ENCODE measurements at regions not wholly inside any gene's neighbourhood (a gene's known extent, or its start where the extent isn't known, plus 50 kb on each side); places are given as distances from the start of the nearest gene placed in this dataset.
"Not testable (repeated sequence)": the region's sequence is repeated elsewhere in the genome, so short reads cannot be mapped to it uniquely, and the experiment has no call there.

- not testable (repeated sequence) for DNase-seq
Observed at GRCh38 chr1:222470252-222470805, 77.6 kb downstream of the HHIPL2 start.

GRCh38 chr1:222466150-222466865 is 81.6 kb downstream of the HHIPL2 start:
- peak; percentile 10 for DNase-seq

GRCh38 chr1:222465211-222466041 is 82.5 kb downstream of the HHIPL2 start:
- peak; percentile 94 for DNase-seq

- peak; percentile 80 for DNase-seq
Observed at GRCh38 chr1:222464841-222465210, 83.1 kb downstream of the HHIPL2 start.

GRCh38 chr1:222463059-222463730 is 84.7 kb downstream of the HHIPL2 start:
- DNase-seq, result no peak

GRCh38 chr1:222462601-222463000 is 85.3 kb downstream of the HHIPL2 start:
- no peak for DNase-seq

- DNase-seq, result no peak
Observed at GRCh38 chr1:222461941-222462340, 86.0 kb downstream of the HHIPL2 start.

GRCh38 chr1:222459652-222460051 is 88.3 kb downstream of the HHIPL2 start:
- no peak for DNase-seq

GRCh38 chr1:222457513-222457912 is 90.4 kb downstream of the HHIPL2 start:
- DNase-seq, result no peak

- no peak for DNase-seq
Observed at GRCh38 chr1:222457084-222457483, 90.8 kb downstream of the HHIPL2 start.

- DNase-seq, result peak; percentile 95
Observed at GRCh38 chr1:222455188-222455879, 92.6 kb downstream of the HHIPL2 start.

GRCh38 chr1:222454782-222455181 is 93.1 kb downstream of the HHIPL2 start:
- DNase-seq, result no peak

- peak; percentile 22 for DNase-seq
Observed at GRCh38 chr1:222454186-222454585, 93.7 kb downstream of the HHIPL2 start.

GRCh38 chr1:222452031-222452430 is 95.9 kb downstream of the HHIPL2 start:
- DNase-seq, result no peak

- no peak for DNase-seq
Observed at GRCh38 chr1:222443566-222443965, 104.3 kb downstream of the HHIPL2 start.

- peak; percentile 7 for DNase-seq
Observed at GRCh38 chr1:222441066-222441465, 106.8 kb downstream of the HHIPL2 start.

GRCh38 chr1:222424826-222425225 is 123.1 kb downstream of the HHIPL2 start:
- DNase-seq, result no peak

- no peak for DNase-seq
Observed at GRCh38 chr1:222421380-222421779, 126.5 kb downstream of the HHIPL2 start.

- no peak for DNase-seq
Observed at GRCh38 chr1:222420633-222421032, 127.3 kb downstream of the HHIPL2 start.

GRCh38 chr1:222418654-222419053 is 129.2 kb downstream of the HHIPL2 start:
- no peak for DNase-seq

GRCh38 chr1:222417264-222417663 is 130.6 kb downstream of the HHIPL2 start:
- DNase-seq, result no peak

- no peak for DNase-seq
Observed at GRCh38 chr1:222416001-222416791, 131.7 kb downstream of the HHIPL2 start.
